ENCODE measurements at regions not wholly inside any gene's neighbourhood (a gene's known extent, or its start where the extent isn't known, plus 50 kb on each side); places are given as distances from the start of the nearest gene placed in this dataset.

GRCh38 chr3:177513815-177514610 lies 316.7 kb upstream of the TBL1XR1 start:
- no peak for DNase-seq
- Histone ChIP-seq H3K4me1 (replicated peaks in 1 of 2) (peaks cover 6 to 33% of the 10 kb centered on the region in 2 donors), H3K27me3 (no peaks in the 10 kb centered on the region), H3K4me3 (no peak overlapping the region), H3K9me3 (replicated peaks in 1 of 3) (no peaks in the 10 kb centered on the region), H3K36me3 (replicated peaks in 1 of 2) (no peaks in the 10 kb centered on the region), H3K27ac (no peak overlapping the region)
- 57 to 67% (median 63%) methylated on average over 10 of the region's 10 CpGs for WGBS, 4 donors
- TF ChIP-seq, protein P1, sequence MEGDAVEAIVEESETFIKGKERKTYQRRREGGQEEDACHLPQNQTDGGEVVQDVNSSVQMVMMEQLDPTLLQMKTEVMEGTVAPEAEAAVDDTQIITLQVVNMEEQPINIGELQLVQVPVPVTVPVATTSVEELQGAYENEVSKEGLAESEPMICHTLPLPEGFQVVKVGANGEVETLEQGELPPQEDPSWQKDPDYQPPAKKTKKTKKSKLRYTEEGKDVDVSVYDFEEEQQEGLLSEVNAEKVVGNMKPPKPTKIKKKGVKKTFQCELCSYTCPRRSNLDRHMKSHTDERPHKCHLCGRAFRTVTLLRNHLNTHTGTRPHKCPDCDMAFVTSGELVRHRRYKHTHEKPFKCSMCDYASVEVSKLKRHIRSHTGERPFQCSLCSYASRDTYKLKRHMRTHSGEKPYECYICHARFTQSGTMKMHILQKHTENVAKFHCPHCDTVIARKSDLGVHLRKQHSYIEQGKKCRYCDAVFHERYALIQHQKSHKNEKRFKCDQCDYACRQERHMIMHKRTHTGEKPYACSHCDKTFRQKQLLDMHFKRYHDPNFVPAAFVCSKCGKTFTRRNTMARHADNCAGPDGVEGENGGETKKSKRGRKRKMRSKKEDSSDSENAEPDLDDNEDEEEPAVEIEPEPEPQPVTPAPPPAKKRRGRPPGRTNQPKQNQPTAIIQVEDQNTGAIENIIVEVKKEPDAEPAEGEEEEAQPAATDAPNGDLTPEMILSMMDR (IDR thresholded peaks at IDR 0.05) = no peak
- no peak for TF ChIP-seq POLR2A (IDR thresholded peaks at IDR 0.05)
- intact Hi-C loops (cut with DNase I) = no loop called here

GRCh38 chr3:177514611-177515499 lies 317.6 kb upstream of the TBL1XR1 start:
- H3K9me3 ChIP-seq (replicated peaks in 1 of 3) = no peaks in the 10 kb centered on the region
- 89 to 93% (median 91%) methylated on average over 9 of the region's 9 CpGs for WGBS, 4 donors

GRCh38 chr3:177515786-177516157 lies 318.5 kb upstream of the TBL1XR1 start:
- H3K36me3 ChIP-seq (replicated peaks in 1 of 2) = no peaks in the 10 kb centered on the region
- DNase-seq = no peak
- H3K4me1 ChIP-seq (replicated peaks in 1 of 2) = peaks cover 6 to 33% of the 10 kb centered on the region in 2 donors
- intact Hi-C loops (cut with DNase I) = no loop called here
- no peak for TF ChIP-seq POLR2A (IDR thresholded peaks at IDR 0.05)
- TF ChIP-seq, protein P1 (IDR thresholded peaks at IDR 0.05) = no peak
- no peaks in the 10 kb centered on the region for H3K9me3 ChIP-seq (replicated peaks in 1 of 3)
- no peak overlapping the region for H3K4me3 ChIP-seq
- H3K27me3 ChIP-seq = no peaks in the 10 kb centered on the region
- 20 to 36% (median 33%) methylated on average over 3 of the region's 3 CpGs for WGBS, 4 donors
- H3K27ac ChIP-seq = peak overlapping the region in 2 of 5 donors; percentile 30 to 80

More at GRCh38 chr3:177514611-177515499, 317.6 kb upstream of the TBL1XR1 start:
- TF ChIP-seq, protein P1 (IDR thresholded peaks at IDR 0.05) = no peak
- no peak for TF ChIP-seq POLR2A (IDR thresholded peaks at IDR 0.05)
- DNase-seq = no peak
- no peaks in the 10 kb centered on the region for H3K27me3 ChIP-seq
- H3K4me1 ChIP-seq (replicated peaks in 1 of 2) = peaks cover 6 to 33% of the 10 kb centered on the region in 2 donors
- no peak overlapping the region for H3K27ac ChIP-seq
- H3K4me3 ChIP-seq = no peak overlapping the region
- no peaks in the 10 kb centered on the region for H3K36me3 ChIP-seq (replicated peaks in 1 of 2)
- intact Hi-C loops (cut with DNase I) = no loop called here

Data from adrenal gland (tissue), 9 donors.